ENCODE measurements at regions not wholly inside any gene's neighbourhood (a gene's known extent, or its start where the extent isn't known, plus 50 kb on each side); places are given as distances from the start of the nearest gene placed in this dataset.

GRCh38 chr18:22482948-22483347, 65.2 kb upstream of the CTAGE1 start:
- no peak for DNase-seq (ENCODE audit: low spot score)
- Histone ChIP-seq H3K36me3 (ENCODE audit: insufficient read depth, low read length, poor library complexity, severe bottlenecking) (no peaks in the 10 kb centered on the region), H3K27me3 (replicated peaks; ENCODE audit: insufficient read depth, low read depth, low read length, poor library complexity) (peaks cover 24% of the 10 kb centered on the region), H3K27ac (ENCODE audit: low read depth, low read length, poor library complexity, severe bottlenecking) (no peak overlapping the region), H3K9me3 (ENCODE audit: low read depth, low read length, poor library complexity, severe bottlenecking) (no peaks in the 10 kb centered on the region), H3K4me1 (ENCODE audit: insufficient read depth, low read length, poor library complexity, severe bottlenecking) (no peaks in the 10 kb centered on the region), H3K4me3 (ENCODE audit: low read depth, low read length, poor library complexity, severe bottlenecking) (no peak overlapping the region)
- intact Hi-C loops (cut with micrococcal nuclease; ENCODE audit: unreplicated experiment): no loop called here
- ChIA-PET POLR2A (ENCODE audit: low non-redundant PET) (no interaction called here), CTCF (no interaction called here)
- TF ChIP-seq EZH2 (IDR thresholded peaks at IDR 0.05; ENCODE audit: borderline replicate concordance, low read depth, low read length, poor library complexity, severe bottlenecking): no peak
- no peak for TF ChIP-seq CTCF (conservative IDR thresholded peaks at IDR 0.05; ENCODE audit: low read depth, low read length)
- no TSS peak for BruUV-seq (replicated peaks)

GRCh38 chr18:22483407-22483806, 65.7 kb upstream of the CTAGE1 start:
- H3K9me3 ChIP-seq (ENCODE audit: low read depth, low read length, poor library complexity, severe bottlenecking): no peaks in the 10 kb centered on the region
- TF ChIP-seq CTCF (conservative IDR thresholded peaks at IDR 0.05; ENCODE audit: low read depth, low read length): no peak
- TF ChIP-seq EZH2 (IDR thresholded peaks at IDR 0.05; ENCODE audit: borderline replicate concordance, low read depth, low read length, poor library complexity, severe bottlenecking): no peak
- no peak for DNase-seq (ENCODE audit: low spot score)
- no peak overlapping the region for H3K27ac ChIP-seq (ENCODE audit: low read depth, low read length, poor library complexity, severe bottlenecking)
- ChIA-PET POLR2A (ENCODE audit: low non-redundant PET) (no interaction called here), CTCF (no interaction called here)
- intact Hi-C loops (cut with micrococcal nuclease; ENCODE audit: unreplicated experiment): no loop called here
- H3K4me3 ChIP-seq (ENCODE audit: low read depth, low read length, poor library complexity, severe bottlenecking): no peak overlapping the region
- H3K36me3 ChIP-seq (ENCODE audit: insufficient read depth, low read length, poor library complexity, severe bottlenecking): no peaks in the 10 kb centered on the region
- no peaks in the 10 kb centered on the region for H3K4me1 ChIP-seq (ENCODE audit: insufficient read depth, low read length, poor library complexity, severe bottlenecking)
- no TSS peak for BruUV-seq (replicated peaks)
- peaks cover 19% of the 10 kb centered on the region for H3K27me3 ChIP-seq (replicated peaks; ENCODE audit: insufficient read depth, low read depth, low read length, poor library complexity)

GRCh38 chr18:22484471-22484870, 66.8 kb upstream of the CTAGE1 start:
- TF ChIP-seq EZH2 (IDR thresholded peaks at IDR 0.05; ENCODE audit: borderline replicate concordance, low read depth, low read length, poor library complexity, severe bottlenecking) (no peak), CTCF (conservative IDR thresholded peaks at IDR 0.05; ENCODE audit: low read depth, low read length) (no peak)
- DNase-seq (ENCODE audit: low spot score): no peak
- Histone ChIP-seq H3K4me3 (ENCODE audit: low read depth, low read length, poor library complexity, severe bottlenecking) (no peak overlapping the region), H3K9me3 (ENCODE audit: low read depth, low read length, poor library complexity, severe bottlenecking) (no peaks in the 10 kb centered on the region), H3K36me3 (ENCODE audit: insufficient read depth, low read length, poor library complexity, severe bottlenecking) (no peaks in the 10 kb centered on the region), H3K4me1 (ENCODE audit: insufficient read depth, low read length, poor library complexity, severe bottlenecking) (no peaks in the 10 kb centered on the region), H3K27me3 (replicated peaks; ENCODE audit: insufficient read depth, low read depth, low read length, poor library complexity) (peaks cover 9% of the 10 kb centered on the region), H3K27ac (ENCODE audit: low read depth, low read length, poor library complexity, severe bottlenecking) (no peak overlapping the region)
- intact Hi-C loops (cut with micrococcal nuclease; ENCODE audit: unreplicated experiment): no loop called here
- BruUV-seq (replicated peaks): no TSS peak
- CTCF ChIA-PET: no interaction called here
- POLR2A ChIA-PET (ENCODE audit: low non-redundant PET): no interaction called here
